NT2/D1 (cell line): ENCODE measurements at regions not wholly inside any gene's neighbourhood (a gene's known extent, or its start where the extent isn't known, plus 50 kb on each side); places are given as distances from the start of the nearest gene placed in this dataset.

ENCODE experiments used
- YY1 ChIP-seq: IDR thresholded peaks from 2 replicates; pipeline ENCODE4 v1.6.1; 2011; ENCODE audit not compliant: insufficient read length, insufficient read depth
- ZNF274 ChIP-seq: IDR thresholded peaks from 2 replicates; pipeline ENCODE4 v1.6.1; 2011; ENCODE audit warnings: mild to moderate bottlenecking, low read depth, low read length

- TF ChIP-seq YY1 (no peak), ZNF274 (no peak)
Observed at GRCh38 chr1:216830424-216831210, 107.4 kb upstream of the ESRRG start.
